Kasumi-1 (cell line): ENCODE measurements at regions not wholly inside any gene's neighbourhood (a gene's known extent, or its start where the extent isn't known, plus 50 kb on each side); places are given as distances from the start of the nearest gene placed in this dataset.
A peak's percentile ranks its signal among the peaks of the same experiment; 100 is the strongest.

Source experiments
- DNase-seq, 2 experiments: peaks; one replicate each; lab custom pipeline; 2025; lab: John Stamatoyannopoulos, UW

DNA sequence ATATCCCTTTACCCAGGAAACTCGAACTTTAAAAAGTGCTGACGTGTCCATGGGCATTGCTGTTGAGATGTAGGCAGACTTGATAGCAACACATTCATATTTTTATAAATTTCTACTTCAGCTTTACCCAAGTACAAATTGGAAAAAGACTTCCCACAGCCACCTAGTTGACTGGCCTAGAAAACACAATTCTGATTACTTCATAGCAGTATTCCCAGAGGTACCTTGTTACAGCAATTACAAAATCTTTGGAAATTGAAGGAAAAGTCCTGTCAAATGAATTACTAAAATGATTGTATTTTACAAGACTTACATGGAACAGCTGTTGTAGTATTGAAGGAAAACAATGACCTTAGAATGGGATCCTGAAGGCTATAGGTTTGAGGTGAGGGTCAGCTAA lies 130.7 kb upstream of the NREP start:
- no peak for DNase-seq

DNA sequence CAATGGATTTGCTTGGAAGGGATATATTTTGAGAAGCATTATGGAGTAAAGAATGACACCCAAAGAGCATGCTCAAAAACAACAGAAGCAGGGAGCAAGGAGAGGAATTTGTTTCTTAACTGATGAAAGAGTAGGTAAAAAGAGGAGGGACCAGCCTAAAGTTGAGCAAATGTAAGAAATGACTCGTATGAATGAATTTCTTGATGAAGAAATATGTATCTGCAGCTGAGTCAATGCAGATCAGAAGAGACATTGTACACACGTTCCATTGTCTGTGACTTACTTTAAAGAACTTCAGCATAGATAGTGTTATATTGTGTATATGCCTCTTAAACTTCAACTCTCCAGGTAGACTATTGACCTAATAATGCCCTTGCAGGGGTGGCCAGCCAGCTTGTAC lies 112.7 kb upstream of the NREP start:
- no peak for DNase-seq

DNA sequence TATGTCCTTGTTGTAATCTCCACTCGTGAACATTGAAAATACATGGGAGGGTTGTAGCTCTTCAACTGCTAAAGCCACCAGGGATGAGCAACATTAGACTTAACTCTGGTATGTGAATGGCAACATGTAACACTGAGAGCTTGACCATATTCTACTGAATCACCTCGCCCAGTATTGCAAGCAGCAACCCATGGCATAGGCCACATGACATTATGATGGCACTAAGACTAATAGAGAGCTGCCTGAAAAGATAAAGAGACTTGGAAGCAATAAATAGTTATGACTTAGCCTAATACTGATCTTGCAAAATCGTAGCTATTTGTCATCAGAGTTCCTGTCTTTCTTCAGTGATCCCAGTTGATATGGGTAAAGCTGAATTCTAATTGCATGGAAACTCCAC lies 108.4 kb upstream of the NREP start:
- no peak for DNase-seq

DNA sequence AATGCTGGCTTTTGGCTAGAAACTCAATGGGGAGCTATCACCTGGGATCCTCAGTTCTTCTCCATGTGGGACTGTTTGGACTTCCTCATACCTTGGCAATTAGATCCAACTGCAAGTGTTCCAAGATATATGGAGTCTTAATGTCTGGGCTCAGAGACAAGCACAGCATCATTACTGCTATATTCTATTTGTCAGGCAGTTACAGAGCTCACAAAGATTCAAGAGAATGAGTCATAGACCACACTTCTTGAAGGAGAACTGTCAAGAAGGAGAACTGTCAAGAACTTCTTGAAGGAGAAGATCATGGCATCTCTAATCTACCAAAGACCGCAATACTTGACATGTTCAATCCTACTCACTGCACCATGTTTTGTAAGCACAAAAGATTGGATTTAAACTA lies 106.8 kb upstream of the NREP start:
- DNase-seq: peak; percentile 8 to 15

DNA sequence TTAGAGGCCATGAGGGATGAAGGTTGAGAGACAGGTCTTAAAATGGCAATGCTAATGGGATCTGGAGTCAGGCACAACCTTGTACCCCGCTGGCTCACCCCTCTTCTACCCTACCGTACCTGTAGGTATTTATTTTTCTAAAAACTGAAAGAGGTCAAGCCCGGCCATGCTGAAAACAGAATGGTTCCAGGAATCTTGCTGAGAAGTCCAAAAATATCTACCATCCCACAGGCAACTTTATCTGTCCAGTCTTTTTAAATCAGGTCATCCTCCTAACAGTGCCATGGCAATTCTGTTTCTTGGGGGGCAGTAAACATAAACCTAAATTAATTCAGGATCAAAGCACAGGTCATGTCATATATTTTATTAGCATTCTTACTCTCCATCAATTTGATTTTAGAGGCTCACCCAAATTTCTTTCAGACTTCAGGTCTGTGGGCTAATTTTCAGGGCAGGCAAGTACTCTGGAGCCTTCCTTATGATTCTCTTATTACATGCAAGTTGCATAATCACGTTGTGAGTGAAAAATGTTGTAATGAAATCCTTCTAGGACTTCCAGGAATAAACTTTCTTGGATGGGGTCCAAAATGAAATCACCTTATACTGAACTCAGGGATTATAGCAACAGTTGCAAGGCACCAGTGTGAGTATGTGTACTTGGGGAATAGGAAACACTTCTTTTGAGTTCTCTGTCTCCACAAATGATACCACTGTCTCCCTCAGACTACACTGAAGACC lies 102.7 kb upstream of the NREP start:
- DNase-seq: no peak

DNA sequence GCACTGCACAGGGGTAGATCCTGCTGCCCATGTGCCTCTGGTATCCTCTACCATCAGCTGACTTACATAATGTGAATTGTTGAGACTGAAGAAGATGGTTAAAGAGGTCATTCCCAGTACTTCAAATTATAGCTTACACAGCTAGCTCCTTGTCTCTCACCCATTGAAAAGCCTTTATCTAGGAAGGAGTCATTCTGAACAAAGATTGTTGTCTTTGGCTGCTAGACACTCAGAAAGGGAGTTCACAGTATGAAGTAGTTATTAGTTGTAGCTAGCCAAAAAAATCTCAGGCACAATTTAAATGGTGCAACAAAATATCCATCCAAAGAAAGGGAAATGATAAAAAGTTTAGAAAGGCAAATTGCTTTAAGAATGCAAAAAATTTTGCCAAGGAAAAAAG lies 102.0 kb upstream of the NREP start:
- DNase-seq: no peak

DNA sequence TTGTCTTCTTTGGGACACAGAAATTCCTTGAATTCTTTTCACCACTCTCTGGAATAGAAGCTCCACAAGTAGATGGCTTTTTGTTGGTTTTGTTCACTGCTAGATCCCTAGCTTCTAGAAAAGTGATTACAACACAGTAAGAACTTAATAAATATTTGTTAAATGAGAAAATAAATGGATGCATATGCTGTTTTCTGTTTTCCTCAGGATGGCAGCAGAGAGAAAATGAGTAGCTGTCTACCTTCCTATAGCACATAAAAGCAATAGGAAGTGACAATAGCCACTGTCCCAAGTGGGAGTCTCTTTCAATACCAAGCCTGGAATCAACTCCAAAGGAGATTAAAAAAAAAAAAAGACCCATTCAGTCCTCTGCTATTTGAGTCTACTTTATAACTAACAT lies 100.6 kb upstream of the NREP start:
- DNase-seq: no peak

DNA sequence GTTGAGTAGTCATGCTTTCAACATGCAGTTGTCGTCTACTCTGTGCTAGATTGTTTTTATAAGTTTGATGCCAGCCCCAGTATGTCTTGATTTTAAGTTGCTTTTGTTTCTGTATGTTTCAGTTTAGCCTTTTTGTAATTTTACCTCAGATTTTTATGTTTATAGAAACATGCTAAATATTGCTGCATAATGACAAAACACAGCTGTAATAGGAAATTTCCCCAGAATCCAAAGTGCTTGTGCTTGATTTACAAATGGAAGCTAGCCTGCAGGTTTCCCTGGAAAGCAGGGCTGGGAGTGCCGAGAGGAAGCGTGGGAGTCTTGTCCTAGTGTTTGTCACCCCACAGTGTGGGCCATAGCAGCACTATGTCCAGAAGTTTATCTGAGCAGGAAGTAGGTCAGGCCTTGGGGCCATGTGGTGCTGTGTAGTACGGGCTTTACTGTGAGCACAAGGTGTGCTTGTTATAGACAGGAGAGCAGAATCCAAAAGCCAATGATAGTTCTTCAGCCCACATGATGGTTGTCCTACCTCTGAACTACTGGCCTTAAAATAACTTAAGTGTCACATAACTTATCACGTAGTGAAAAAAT lies 100.0 kb upstream of the NREP start:
- DNase-seq: no peak

DNA sequence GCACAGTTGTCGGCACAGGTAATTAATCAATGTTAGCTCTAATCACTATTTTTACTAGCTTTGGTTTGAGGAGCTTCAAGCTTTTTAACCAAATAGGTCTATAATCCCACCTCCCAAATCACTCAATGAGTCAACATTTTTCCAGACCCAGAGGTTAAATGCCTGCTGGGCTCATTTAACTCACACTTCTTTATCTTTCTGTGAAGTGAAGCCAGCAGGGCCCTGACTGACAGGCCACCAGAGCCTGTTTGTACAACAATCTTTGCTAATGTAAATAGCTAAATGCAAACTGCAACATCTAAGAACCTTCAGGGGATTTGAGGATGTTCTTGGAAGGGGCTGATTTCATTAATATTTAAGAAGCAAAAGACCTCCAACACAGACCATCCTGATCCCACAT lies 98.4 kb upstream of the NREP start:
- DNase-seq: no peak

DNA sequence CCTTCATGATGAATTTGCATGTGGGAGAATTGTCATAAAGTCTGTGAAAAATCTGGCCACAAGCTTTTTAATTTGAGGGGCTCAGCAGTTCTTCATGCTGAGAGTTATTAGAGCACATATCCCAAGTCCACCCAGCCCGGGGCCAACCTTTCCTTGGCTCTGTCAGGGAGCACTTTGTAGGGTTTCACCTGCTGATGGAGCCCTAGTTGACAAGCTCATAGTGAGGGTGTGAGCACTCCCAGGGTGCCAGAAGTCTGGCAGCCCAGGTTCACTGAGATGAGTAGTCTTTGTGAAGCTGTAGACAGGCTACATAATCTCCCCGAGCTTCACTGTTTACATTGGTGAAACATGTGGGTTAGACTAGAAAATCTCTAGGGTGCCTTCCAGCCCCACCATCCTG lies 97.2 kb upstream of the NREP start:
- no peak for DNase-seq

DNA sequence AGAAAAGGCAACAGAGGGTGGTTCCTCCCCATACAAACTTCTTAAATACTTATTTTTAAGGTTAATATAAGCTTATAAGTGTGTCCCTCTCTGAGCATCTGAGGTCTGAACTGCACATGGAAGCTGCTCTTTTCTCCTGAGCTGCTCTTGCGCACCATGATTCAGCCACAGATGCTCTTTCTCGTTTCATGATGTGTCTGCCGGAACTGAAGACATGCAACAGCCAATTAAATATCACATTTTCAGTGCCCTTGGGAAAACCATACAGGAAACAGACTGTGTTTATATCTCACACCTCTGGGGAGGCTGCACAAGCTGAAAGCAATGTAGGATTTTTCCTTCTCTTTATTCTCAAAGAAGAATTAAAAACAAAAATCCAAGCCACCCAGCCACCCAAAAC lies 96.8 kb upstream of the NREP start:
- DNase-seq: no peak

DNA sequence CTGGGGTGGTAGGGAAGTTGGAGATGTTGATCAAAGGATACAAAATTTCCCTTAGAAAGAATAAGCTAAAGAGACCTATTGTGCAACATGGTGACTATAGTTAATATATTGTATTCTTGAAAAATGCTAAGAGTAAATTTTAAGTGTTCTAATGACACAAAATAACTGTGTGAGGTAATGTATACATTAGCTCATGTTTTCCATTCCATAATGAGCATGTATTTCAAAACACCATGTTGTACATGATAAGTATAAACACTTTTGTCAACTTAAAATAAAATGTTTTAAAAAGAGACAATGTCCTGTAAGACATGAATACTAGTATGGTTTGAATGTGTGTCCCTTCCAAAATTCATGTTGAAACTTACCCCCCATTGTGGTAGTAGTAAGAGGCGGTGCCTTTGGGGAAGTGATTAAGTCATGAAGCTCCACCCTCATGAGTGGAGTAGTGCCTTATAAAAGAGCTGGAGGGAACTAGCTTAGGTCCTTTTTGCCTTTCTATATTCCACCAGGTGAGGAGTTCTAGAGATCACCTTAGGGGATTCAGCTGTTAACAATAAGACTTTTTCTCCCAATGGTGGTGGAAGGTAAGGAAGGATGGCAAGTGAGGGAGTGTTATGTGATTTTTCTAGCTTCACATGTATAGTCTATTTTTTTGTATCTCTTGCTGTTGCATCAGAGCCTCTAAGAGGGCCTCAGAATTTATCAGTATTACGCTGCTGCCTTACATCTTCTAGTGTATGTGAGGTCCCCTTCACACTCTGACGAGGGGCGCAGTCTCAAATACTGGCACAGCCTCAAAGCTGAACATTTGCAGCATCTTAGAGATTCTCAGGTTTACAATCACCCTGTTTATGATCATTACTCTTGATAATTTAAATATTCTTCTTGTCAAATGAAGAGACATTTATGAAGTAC lies 94.9 kb upstream of the NREP start:
- no peak for DNase-seq

DNA sequence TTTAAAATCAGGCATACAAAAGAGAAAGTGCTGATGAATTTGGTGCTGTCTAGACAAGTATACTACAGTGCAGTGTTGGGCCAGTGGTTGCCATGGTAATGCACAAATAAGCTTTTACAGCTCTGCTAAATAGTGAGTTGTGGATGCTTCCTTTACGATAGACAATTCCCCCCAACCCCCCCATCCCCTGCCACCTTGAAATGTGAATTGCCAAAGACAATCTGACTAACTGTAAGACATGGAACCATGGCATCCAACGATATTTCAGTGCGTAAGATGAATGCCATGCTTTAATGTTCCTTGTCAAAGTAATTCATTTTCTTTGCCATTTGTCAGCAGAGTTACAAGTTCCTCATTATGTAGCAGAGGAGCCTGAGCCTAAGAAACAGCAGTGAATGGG lies 91.5 kb upstream of the NREP start:
- DNase-seq: no peak

DNA sequence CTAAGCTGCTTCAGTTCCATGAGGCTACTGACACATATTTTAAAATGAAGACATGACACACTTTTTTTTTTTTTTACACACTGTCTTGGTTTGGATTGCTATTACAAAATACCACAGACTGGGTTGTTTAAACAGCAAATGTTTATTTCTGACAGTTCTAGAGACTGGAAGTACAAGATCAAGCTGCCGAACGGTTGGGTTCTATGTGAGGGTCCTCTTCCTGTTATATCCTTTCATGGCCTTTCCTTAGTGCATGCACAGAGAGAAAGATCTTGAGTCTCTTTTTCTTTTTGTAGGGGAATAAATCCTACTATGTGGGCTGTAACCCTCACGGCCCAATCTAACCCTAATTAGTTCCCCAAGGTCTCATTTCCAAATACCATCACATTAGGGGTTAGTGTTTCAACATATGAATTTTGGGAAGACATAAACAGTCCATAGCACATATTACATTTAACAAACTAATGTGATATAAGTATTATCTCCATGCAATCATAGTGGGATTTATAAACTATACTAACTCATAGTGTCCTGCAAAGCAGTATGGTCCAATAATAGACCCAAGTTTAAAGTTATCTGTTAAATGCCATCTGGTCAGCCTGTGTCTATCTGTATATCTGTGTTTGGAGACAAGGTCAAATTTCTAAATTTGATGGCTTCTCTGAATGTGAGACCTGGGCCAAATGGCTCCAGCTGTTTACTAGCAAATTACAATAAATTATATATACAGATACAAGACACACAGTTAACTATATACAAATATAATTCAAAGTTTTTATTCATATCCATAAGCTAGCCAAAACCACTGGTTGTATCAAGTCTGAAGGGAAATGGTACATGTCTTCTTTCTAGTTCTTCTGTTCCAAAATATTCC lies 90.3 kb upstream of the NREP start:
- DNase-seq: no peak

DNA sequence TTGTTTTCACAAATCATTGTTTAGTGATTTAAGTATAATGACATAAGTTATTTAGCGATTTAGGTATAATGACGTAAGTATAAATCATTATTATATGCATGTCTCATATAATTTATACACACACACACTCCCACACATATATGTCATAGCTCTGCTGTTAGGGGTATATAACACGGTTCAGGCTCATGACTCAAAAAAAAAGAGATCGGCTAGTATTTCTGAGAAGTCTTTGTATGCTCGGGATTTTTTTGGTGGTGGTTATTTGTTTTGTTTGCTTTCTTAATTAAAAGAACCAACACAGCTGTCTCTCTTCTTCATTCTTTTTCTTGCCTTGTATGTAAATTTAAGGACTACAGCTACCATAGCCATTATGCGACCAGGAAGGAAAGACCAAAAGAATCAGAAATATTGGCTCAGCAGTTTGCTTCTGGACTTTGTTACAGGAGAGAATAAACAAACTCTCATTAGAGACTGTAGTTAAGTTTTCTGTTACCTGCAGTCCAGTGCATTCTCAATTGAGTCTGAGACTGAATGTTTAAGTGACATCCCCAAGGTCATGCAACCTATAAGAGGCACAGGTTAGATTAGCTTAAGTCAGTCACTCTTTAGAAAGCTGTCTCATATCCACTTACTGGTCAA lies 83.2 kb upstream of the NREP start:
- no peak for DNase-seq

DNA sequence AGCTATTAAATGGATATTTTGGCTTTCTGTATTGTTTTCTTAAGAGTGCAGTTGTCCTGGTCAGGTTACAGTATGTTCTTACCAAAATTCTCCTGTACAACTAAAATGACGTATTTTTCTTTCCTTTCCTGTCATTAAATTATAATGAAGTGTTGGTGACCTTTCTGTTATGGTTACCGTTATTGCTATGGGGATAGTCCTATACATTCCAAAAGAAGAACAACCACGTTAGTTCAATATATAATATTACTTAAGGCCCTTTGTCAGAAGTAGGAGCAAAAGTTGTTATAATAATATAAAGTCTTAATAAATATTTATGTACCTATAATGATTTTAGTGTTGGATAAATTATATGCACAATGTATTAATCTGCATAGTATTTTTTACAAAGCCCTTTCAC lies 82.4 kb upstream of the NREP start:
- DNase-seq: no peak

DNA sequence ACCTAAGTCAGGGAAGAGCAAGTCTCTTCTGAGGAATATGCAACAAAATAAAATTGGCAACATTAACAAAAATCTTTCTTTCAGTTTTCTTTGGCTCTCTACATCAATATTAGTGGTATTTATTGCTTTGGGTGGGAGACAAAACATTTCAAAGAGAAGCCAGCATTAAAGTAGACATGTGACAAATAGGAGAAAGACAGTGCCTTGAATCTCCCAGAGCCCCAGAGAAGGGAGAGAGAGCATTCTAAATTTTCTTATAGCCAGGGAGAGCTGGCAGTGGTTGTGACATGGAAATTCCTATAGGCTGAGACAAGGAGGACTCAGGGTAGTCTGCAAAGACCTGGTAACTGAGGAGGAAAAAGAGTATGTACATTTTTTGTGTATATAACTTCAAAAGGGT lies 79.4 kb upstream of the NREP start:
- no peak for DNase-seq

DNA sequence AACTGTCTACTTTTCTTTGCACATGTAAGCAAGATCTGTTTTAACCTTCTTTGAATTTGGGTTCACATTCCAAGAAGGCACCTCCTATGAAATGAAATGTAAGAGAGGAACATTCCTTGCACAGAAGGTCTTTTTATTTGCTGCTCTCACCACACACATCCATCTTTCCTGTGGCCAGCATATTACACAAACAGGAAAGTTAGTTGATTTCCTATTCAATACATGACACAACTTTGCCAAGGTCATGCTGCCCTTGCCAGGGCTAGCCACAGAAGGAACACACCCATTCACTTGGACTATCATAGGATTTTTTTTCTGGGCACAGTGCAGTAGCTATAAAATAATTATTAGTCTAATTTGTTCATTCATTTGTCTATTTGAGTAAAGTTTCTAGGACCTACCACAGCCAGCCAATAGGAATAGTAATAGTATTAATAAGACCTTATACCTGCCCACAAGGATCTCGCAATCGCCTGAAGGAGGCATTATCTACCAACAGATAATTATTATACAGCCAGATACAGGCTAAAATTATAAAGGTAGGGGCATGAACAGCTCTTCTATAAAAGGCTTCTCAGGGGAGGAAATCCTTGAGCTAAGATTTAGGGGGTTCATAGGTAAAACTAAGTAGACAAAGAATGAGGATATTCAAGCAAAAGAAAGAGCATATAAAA lies 78.1 kb upstream of the NREP start:
- DNase-seq: no peak

DNA sequence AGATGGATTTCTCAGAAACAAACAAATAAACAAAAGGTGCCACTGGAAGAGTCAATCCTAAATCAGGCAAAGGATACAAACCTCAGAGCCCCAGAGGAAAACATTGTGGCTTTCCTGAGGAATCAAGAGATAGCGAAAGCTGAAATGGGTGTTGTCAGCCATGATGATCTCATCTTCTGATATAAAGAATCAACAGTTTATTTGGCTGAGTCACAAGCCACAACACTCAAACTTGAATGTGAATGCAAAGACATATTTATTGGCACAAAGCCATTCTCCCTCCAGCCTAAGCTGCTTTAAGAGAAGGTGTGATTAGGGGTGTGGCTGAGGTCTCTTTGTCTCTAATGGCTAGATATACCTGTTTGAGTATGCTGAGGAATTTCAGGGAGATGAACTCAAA lies 73.3 kb upstream of the NREP start:
- no peak for DNase-seq

DNA sequence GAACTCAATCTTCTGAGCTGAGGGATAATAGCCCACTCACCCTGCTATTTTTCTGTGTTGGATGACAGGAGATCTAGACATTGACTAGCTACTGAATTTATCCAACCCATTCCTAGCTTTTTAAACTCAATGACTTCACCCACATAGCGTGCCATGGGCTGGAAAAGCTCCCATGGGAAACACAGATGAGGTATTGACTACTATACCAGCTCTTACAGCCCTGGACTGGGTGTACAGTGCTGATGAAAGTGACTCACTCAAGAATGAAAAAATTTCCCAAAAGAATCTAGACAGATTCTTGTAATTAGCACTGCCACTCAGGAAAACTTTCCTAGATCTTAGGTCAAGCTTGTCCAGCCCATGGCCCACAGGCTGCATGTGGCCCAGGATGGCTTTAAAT lies 72.7 kb upstream of the NREP start:
- DNase-seq: no peak

DNA sequence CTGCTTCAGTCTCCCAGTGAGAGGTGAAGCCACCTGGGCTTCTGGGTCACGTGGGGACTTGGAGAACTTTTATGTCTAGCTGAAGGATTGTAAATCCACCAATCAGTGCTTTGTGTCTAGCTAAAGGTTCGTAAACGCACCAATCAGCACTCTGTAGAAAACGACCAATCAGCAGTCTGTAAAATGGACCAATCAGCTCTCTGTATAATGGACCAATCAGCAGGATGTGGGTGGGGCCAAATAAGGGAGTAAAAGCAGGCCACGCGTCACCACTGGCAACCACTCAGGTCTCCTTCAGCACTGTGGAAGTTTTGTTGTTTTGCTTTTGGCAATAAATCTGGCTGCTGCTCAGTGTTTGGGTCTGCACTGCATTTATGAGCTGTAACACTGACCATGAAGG lies 69.1 kb upstream of the NREP start:
- no peak for DNase-seq
